ENCODE measurements at regions not wholly inside any gene's neighbourhood (a gene's known extent, or its start where the extent isn't known, plus 50 kb on each side); places are given as distances from the start of the nearest gene placed in this dataset.
A peak's percentile ranks its signal among the peaks of the same experiment; 100 is the strongest.

DNA sequence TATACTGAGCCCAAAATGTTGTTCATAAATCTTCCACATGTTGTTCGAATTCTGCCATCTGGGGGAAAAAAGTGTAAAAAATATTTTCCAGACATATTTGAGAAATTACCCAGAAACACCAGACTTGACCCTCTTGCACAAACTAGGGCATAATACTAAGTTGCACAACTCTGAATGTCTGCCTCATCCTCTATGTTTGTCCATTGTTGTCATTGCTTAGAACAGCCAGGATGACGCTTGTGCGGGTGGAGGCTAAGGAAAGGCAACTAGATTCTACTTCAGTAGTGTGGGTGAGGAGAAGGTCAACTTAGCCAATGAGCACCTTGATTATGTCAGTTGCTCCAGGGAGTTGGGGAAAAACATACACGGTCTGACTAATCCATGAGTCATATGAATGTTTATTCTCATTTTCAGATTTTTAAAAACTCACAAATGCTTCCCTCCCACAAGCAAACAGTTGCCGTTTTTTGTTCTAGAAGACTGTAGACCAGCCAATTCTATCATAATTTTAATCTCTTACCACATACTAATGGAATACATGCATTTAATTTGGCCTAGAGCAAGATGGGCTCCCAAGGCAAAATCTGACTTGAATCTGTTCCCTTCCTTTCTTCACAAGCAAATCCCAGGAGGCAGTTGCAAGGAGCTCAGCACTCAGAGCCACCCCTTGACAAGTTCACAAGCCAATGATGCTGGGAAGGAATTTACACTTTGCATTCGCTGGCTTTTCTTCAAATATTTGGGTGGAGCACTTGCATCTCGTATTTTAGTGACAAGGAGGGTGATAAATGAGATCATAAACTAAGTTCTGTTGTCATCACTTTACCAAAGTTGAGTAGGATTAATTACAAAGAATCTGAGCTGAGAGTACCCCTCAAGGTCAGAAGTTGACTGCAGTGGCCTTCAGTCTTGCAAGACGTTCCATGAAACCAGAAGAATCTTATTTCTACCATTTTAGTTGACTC lies 163.2 kb upstream of the TWIST2 start:
- Histone ChIP-seq H3K9me3 (no peaks in the 10 kb centered on the region), H3K27ac (peak overlapping the region; percentile 27 to 55 (median 46)), H3K36me3 (no peaks in the 10 kb centered on the region), H3K4me1 (no peaks in the 10 kb centered on the region), H3K27me3 (peaks cover 0 to 2% (median 0%) of the 10 kb centered on the region in 3 donors), H3K4me3 (no peak overlapping the region)
- DNase-seq (peak; percentile 36 to 64), ATAC-seq (peak; percentile 91)
- TF ChIP-seq POLR2A (IDR thresholded peaks at IDR 0.05): no peak
- TF ChIP-seq, protein P1, sequence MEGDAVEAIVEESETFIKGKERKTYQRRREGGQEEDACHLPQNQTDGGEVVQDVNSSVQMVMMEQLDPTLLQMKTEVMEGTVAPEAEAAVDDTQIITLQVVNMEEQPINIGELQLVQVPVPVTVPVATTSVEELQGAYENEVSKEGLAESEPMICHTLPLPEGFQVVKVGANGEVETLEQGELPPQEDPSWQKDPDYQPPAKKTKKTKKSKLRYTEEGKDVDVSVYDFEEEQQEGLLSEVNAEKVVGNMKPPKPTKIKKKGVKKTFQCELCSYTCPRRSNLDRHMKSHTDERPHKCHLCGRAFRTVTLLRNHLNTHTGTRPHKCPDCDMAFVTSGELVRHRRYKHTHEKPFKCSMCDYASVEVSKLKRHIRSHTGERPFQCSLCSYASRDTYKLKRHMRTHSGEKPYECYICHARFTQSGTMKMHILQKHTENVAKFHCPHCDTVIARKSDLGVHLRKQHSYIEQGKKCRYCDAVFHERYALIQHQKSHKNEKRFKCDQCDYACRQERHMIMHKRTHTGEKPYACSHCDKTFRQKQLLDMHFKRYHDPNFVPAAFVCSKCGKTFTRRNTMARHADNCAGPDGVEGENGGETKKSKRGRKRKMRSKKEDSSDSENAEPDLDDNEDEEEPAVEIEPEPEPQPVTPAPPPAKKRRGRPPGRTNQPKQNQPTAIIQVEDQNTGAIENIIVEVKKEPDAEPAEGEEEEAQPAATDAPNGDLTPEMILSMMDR (IDR thresholded peaks at IDR 0.05 in 4 of 5, conservative IDR thresholded peaks at IDR 0.05 in 1 of 5): no peak
- intact Hi-C loops (cut with DNase I; ENCODE audit: low total_unique reads) (no loop called here), in situ Hi-C loops (cut with MboI; ENCODE audit: low sequenced_read_pairs in 4 of 4) (no loop called here)

DNA sequence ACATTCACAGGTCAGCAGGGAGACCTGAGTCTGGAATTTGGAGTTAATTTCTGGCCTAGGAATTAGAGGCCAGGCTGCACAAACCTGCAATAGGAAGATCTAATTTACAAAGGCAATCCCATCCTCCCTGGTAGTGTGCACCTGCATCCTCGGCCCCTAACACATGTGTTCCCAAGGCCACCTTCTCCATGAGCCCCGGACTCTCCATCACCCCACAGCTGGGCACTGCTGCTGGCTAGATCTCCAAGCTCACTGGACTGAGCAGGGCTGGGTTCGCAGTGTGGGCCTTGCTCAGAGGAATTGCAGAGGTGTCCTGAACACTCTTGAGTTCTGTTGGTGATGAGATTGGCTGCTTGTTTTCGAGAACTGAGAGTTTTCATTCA lies 162.6 kb upstream of the TWIST2 start:
- Histone ChIP-seq H3K27ac (peak overlapping the region in 1 of 4 donors; percentile 55), H3K36me3 (no peaks in the 10 kb centered on the region), H3K4me1 (no peaks in the 10 kb centered on the region), H3K9me3 (no peaks in the 10 kb centered on the region), H3K4me3 (no peak overlapping the region), H3K27me3 (peaks cover 0 to 2% (median 0%) of the 10 kb centered on the region in 3 donors)
- DNase-seq: no peak
- no peak for TF ChIP-seq POLR2A (IDR thresholded peaks at IDR 0.05)
- TF ChIP-seq, protein P1 (IDR thresholded peaks at IDR 0.05 in 4 of 5, conservative IDR thresholded peaks at IDR 0.05 in 1 of 5): no peak
- no peak for ATAC-seq
- intact Hi-C loops (cut with DNase I; ENCODE audit: low total_unique reads): no loop called here
- in situ Hi-C loops (cut with MboI; ENCODE audit: low sequenced_read_pairs in 4 of 4): no loop called here

DNA sequence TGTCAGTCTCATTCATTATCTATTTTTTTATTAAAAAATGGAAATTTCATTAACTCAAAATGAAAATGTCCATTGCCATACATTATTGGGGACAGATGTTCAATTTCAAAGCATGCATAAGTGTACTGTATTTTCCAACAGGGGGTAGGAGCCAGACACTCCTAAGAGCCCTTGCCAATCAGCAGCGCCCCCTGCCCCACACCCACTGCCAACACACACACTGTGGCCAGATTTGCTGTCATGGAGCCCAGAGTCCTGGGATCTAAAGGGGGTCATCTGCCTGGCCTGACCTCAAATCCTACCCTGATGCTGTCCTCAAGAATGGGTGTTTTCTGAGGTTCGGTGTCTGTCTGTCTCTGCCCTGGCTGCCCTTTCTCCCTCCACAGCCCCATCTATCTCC lies 162.2 kb upstream of the TWIST2 start:
- no peak for TF ChIP-seq POLR2A (IDR thresholded peaks at IDR 0.05)
- TF ChIP-seq, protein P1 (IDR thresholded peaks at IDR 0.05 in 4 of 5, conservative IDR thresholded peaks at IDR 0.05 in 1 of 5): no peak
- in situ Hi-C loops (cut with MboI; ENCODE audit: low sequenced_read_pairs in 4 of 4) (no loop called here), intact Hi-C loops (cut with DNase I; ENCODE audit: low total_unique reads) (no loop called here)
- Histone ChIP-seq H3K36me3 (no peaks in the 10 kb centered on the region), H3K4me1 (no peaks in the 10 kb centered on the region), H3K4me3 (no peak overlapping the region), H3K9me3 (no peaks in the 10 kb centered on the region), H3K27ac (no peak overlapping the region), H3K27me3 (peaks cover 0 to 2% (median 0%) of the 10 kb centered on the region in 3 donors)
- no peak for DNase-seq
- ATAC-seq: no peak

DNA sequence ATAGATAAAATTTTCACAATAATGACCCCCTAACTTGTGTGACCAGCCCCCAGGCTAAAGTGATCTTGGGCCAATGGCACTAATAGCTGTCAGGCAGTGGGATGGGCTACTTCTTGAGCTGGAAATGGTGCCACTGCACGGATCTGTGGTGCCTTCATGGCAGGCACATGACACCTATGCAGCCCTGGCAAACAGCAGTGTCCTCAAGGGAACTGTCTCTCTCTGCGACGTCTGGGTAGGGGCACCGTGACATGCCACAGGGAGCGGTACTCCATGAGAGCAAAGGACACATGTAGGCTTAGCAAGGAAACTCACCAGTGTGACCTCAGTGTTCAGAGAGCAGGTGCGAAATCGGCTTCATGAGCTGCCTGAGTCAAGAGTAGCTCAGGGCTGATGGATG lies 161.7 kb upstream of the TWIST2 start:
- no peak overlapping the region for H3K27ac ChIP-seq
- peaks cover 0 to 3% (median 0%) of the 10 kb centered on the region in 3 donors for H3K27me3 ChIP-seq
- TF ChIP-seq, protein P1 (IDR thresholded peaks at IDR 0.05 in 4 of 5, conservative IDR thresholded peaks at IDR 0.05 in 1 of 5): no peak
- no peak for TF ChIP-seq POLR2A (IDR thresholded peaks at IDR 0.05)
- no peak overlapping the region for H3K4me3 ChIP-seq
- intact Hi-C loops (cut with DNase I; ENCODE audit: low total_unique reads) (no loop called here), in situ Hi-C loops (cut with MboI; ENCODE audit: low sequenced_read_pairs in 4 of 4) (no loop called here)
- H3K9me3 ChIP-seq: no peaks in the 10 kb centered on the region
- DNase-seq (no peak), ATAC-seq (no peak)
- H3K36me3 ChIP-seq: no peaks in the 10 kb centered on the region
- no peaks in the 10 kb centered on the region for H3K4me1 ChIP-seq
